ENCODE measurements at regions not wholly inside any gene's neighbourhood (a gene's known extent, or its start where the extent isn't known, plus 50 kb on each side); places are given as distances from the start of the nearest gene placed in this dataset.
"Not testable (repeated sequence)": the region's sequence is repeated elsewhere in the genome, so short reads cannot be mapped to it uniquely, and the experiment has no call there.

DNA sequence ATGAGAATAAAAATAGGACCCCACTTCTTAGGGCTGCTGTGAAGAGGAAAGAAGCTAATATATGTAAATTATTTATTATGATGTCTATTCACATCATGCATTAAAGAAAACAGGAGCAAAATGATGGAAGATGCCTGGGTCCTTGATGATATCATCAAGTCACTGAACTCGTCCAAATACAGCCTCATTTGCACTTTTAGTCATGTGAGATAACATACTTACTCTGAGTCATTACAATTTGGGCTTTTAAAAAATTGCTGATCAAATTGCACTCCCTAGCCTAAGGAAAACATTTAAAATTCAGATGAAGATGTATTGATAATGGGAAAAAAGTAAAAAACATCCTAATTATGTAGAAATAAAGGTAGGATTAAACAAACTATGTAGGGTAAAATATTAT lies 302.7 kb upstream of the CCL2 start:
- Histone ChIP-seq H3K27me3 (peaks cover 28% of the 10 kb centered on the region), H3K9me3 (no peaks in the 10 kb centered on the region), H3K4me1 (no peaks in the 10 kb centered on the region), H3K4me3 (no peak overlapping the region), H3K36me3 (no peaks in the 10 kb centered on the region), H3K27ac (no peak overlapping the region)
- no peak for ATAC-seq
- no peak for TF ChIP-seq EP300 (IDR thresholded peaks at IDR 0.05)
- TF ChIP-seq, protein P1, sequence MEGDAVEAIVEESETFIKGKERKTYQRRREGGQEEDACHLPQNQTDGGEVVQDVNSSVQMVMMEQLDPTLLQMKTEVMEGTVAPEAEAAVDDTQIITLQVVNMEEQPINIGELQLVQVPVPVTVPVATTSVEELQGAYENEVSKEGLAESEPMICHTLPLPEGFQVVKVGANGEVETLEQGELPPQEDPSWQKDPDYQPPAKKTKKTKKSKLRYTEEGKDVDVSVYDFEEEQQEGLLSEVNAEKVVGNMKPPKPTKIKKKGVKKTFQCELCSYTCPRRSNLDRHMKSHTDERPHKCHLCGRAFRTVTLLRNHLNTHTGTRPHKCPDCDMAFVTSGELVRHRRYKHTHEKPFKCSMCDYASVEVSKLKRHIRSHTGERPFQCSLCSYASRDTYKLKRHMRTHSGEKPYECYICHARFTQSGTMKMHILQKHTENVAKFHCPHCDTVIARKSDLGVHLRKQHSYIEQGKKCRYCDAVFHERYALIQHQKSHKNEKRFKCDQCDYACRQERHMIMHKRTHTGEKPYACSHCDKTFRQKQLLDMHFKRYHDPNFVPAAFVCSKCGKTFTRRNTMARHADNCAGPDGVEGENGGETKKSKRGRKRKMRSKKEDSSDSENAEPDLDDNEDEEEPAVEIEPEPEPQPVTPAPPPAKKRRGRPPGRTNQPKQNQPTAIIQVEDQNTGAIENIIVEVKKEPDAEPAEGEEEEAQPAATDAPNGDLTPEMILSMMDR (IDR thresholded peaks at IDR 0.05), result no peak
- no peak for TF ChIP-seq POLR2A (IDR thresholded peaks at IDR 0.05)
- no peak for TF ChIP-seq POLR2AphosphoS5 (IDR thresholded peaks at IDR 0.05)
- 38 to 88% methylated on average over 1 of the region's 1 CpG for WGBS, 2 donors (ENCODE audit: low coverage in 1 of 2)

DNA sequence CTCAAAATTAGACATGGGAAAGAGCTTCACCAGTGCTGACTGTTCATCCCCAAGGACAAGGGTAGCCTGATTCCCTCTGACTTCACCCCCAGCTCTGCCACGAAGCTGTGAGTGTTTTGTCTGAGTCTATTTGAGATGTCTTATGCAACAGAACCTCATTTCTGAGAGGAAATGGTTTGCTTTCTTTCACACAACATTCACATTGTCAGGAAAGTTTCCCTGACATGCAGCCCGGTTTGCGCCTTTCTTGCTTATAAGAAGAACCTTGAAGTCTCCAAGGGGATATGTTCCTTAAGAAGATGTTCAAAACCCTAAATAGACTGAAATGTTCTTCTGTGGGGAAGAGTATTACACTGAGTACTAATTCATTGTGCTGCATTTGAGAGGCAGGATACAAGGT lies 300.5 kb upstream of the CCL2 start:
- TF ChIP-seq POLR2AphosphoS5 (IDR thresholded peaks at IDR 0.05), result no peak
- no peak for TF ChIP-seq POLR2A (IDR thresholded peaks at IDR 0.05)
- TF ChIP-seq EP300 (IDR thresholded peaks at IDR 0.05), result no peak
- TF ChIP-seq, protein P1 (IDR thresholded peaks at IDR 0.05), result no peak
- no peak for ATAC-seq
- H3K9me3 ChIP-seq, result peaks cover 0 to 14% (median 1%) of the 10 kb centered on the region in 3 donors
- H3K27me3 ChIP-seq, result peaks cover 46% of the 10 kb centered on the region
- no peak overlapping the region for H3K27ac ChIP-seq
- H3K4me3 ChIP-seq, result no peak overlapping the region
- no peaks in the 10 kb centered on the region for H3K36me3 ChIP-seq
- WGBS, 2 donors (ENCODE audit: low coverage in 1 of 2), result 62 to 69% methylated on average over 3 of the region's 3 CpGs
- no peaks in the 10 kb centered on the region for H3K4me1 ChIP-seq

DNA sequence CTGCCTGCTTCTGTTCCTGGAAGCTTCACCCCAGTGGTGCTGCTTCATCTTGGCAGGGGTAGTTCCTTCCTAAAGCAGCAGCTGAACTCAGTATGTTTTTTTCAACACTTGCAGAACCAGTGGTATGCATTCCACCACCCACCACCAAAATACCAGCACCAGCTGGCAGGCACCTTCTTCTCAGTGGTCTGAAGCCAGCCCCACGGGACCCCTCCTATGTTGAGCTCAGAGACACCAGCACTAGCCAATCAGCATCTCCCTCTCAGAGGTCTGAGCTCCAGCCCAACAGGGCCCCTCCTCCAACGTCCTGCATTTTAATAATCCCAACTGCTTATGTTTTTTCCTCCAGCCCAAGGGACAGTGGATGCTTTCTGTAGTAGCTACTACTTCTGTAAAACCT lies 299.6 kb upstream of the CCL2 start:
- TF ChIP-seq EP300 (IDR thresholded peaks at IDR 0.05) (no peak), POLR2A (IDR thresholded peaks at IDR 0.05) (no peak), POLR2AphosphoS5 (IDR thresholded peaks at IDR 0.05) (no peak)
- TF ChIP-seq, protein P1 (IDR thresholded peaks at IDR 0.05), result no peak
- ATAC-seq, result no peak

DNA sequence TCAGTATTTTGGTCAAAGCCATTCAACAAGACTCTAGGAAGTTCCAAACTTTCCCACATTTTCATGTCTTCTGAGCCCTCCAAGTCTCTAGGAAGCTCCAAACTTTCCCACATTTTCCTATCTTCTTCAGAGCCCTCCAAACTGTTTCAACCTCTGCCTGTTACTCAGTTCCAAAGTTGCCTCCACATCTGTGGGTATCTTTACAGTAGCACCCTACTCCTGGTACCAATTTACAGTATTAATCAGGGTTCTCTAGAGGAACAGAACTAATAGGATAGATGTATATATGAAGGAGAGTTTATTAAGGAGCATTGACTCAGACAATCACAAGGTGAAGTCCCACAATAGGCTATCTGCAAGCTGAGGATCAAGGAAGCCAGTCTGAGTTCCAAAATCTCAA lies 296.0 kb upstream of the CCL2 start:
- not testable (repeated sequence) for H3K4me3 ChIP-seq, ATAC-seq, H3K4me1 ChIP-seq, H3K27ac ChIP-seq, H3K36me3 ChIP-seq
- Histone ChIP-seq H3K9me3 (peaks cover 0 to 14% (median 1%) of the 10 kb centered on the region in 3 donors), H3K27me3 (peaks cover 46% of the 10 kb centered on the region)

More for the DNA sequence above, 299.6 kb upstream of the CCL2 start:
- no peak overlapping the region for H3K27ac ChIP-seq
- H3K9me3 ChIP-seq, result peaks cover 0 to 14% (median 1%) of the 10 kb centered on the region in 3 donors
- WGBS, 2 donors (ENCODE audit: low coverage in 1 of 2), result 6 to 20% methylated on average over 1 of the region's 2 CpGs
- H3K36me3 ChIP-seq, result no peaks in the 10 kb centered on the region
- H3K27me3 ChIP-seq, result peaks cover 49% of the 10 kb centered on the region
- no peak overlapping the region for H3K4me3 ChIP-seq
- H3K4me1 ChIP-seq, result no peaks in the 10 kb centered on the region

DNA sequence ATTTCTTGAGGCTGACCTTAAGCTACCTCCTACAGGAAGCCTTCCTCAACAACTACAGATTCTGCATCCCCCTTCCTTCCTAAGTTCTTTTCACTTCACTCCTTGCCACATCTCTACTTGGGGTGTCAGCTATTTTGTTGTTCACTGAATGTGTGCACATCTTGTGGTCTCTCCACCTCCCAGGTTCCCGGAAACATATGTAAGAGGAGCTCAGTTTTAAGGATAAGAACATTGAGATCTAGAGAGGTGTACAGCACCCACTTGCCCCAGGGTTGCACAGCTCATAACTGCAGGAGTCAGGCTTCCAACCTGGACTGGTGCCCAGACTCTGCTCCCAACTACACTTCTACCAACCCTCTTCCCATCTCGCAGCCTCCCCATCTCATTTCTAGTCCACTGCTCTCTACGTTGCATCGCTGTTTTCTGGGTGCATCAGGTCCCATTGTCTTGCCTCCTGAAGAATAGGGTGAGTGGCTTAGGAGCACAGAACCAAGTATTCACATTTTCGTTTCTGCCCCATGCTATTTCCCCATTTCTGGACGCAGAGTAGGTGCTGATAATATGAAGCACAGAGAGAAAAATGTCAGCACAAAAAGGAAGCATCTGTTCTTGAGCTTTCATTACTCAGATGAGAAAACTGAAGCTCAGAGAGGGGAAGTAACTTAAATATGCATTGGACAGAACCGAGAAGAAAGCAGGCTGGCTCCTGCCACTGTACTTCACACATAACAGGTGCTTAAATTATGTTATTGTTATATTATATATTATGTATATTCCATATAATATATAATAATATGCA lies 292.0 kb upstream of the CCL2 start:
- WGBS, 2 donors (ENCODE audit: low coverage in 1 of 2), result 59 to 72% methylated on average over 2 to 4 of the region's 7 CpGs
- no peak for ATAC-seq
- Histone ChIP-seq H3K27me3 (peaks cover 18% of the 10 kb centered on the region), H3K4me1 (no peaks in the 10 kb centered on the region), H3K4me3 (no peak overlapping the region), H3K27ac (no peak overlapping the region), H3K36me3 (no peaks in the 10 kb centered on the region), H3K9me3 (peaks cover 0 to 14% (median 1%) of the 10 kb centered on the region in 3 donors)
- no peak for TF ChIP-seq POLR2A (IDR thresholded peaks at IDR 0.05)

DNA sequence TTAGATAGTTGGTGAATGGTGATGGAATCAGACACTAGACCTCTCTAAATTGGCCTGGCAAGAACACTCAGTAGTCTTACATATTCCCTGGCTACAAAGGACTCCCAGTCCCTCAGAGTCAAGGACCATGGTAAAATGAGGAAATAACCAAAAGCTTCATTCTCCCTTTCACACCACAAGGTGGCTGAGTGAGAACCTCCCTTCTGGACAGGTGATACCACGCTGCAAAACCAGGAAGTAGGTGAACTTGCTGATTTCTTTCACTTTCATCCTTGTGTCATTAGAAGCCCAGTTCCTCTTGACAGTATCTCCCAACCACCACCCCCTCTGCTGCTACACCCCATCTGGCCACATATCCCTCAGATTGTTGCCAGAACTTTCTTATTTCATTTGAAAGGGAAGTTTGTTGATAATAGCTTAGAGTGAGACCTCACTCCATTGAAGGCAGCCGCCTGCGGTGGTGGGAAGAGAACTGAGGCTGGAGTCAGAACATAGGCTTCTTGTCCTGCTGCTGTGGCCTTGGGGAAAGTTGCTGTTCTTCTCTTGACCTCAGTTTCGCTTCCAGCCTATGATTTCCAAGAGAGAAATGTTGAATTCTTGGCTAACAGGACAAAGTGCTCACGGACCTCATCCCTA lies 290.6 kb upstream of the CCL2 start:
- TF ChIP-seq, protein P1 (IDR thresholded peaks at IDR 0.05), result no peak
- TF ChIP-seq POLR2AphosphoS5 (IDR thresholded peaks at IDR 0.05) (no peak), POLR2A (IDR thresholded peaks at IDR 0.05) (no peak), EP300 (IDR thresholded peaks at IDR 0.05) (no peak)
- no peaks in the 10 kb centered on the region for H3K4me1 ChIP-seq
- no peaks in the 10 kb centered on the region for H3K36me3 ChIP-seq
- H3K4me3 ChIP-seq, result no peak overlapping the region
- WGBS, 2 donors (ENCODE audit: low coverage in 1 of 2), result 30 to 42% methylated on average over 2 to 5 of the region's 5 CpGs
- no peak for ATAC-seq
- H3K9me3 ChIP-seq, result peaks cover 0 to under 1% (median 0%) of the 10 kb centered on the region in 3 donors
- H3K27ac ChIP-seq, result no peak overlapping the region
- peaks cover 16% of the 10 kb centered on the region for H3K27me3 ChIP-seq

All from gastroesophageal sphincter (tissue), 4 donors.